Large intestine (tissue), 3 donors: ENCODE measurements at regions not wholly inside any gene's neighbourhood (a gene's known extent, or its start where the extent isn't known, plus 50 kb on each side); places are given as distances from the start of the nearest gene placed in this dataset.

Source experiments
- DNase-seq, 2 donors: peaks; one replicate each; pipeline versions ENCODE4 v3.0.0 to v3.0.0-alpha.2; 2013
- H3K27ac ChIP-seq: one replicate; pipeline ENCODE4 v1.5.1; 2013; ENCODE audit warnings: low read length
- H3K27me3 ChIP-seq: 2 replicates; pipeline ENCODE4 v1.6.1; 2013; ENCODE audit warnings: low read length; ENCODE audit not compliant: control insufficient read depth, insufficient read depth
- H3K36me3 ChIP-seq: 2 replicates; pipeline ENCODE4 v1.6.1; 2013; ENCODE audit warnings: low read length; ENCODE audit not compliant: control insufficient read depth, insufficient read depth
- H3K4me1 ChIP-seq: one replicate; pipeline ENCODE4 v1.6.1; 2013; ENCODE audit warnings: low read length; ENCODE audit not compliant: control insufficient read depth, insufficient read depth
- H3K4me3 ChIP-seq: one replicate; pipeline ENCODE4 v1.5.1; 2013; ENCODE audit warnings: low read length
- H3K9me3 ChIP-seq: one replicate; pipeline ENCODE4 v1.6.1; 2013; ENCODE audit warnings: mild to moderate bottlenecking, low read depth, low read length, moderate library complexity; ENCODE audit not compliant: control insufficient read depth
- WGBS: methylation state at CpG from one replicate; pipeline ENCODE4 v1.1.5; 2013; ENCODE audit warnings: low lambda C conversion rate; ENCODE audit not compliant: insufficient coverage; 5-methylcytosine and 5-hydroxymethylcytosine counted together

DNA sequence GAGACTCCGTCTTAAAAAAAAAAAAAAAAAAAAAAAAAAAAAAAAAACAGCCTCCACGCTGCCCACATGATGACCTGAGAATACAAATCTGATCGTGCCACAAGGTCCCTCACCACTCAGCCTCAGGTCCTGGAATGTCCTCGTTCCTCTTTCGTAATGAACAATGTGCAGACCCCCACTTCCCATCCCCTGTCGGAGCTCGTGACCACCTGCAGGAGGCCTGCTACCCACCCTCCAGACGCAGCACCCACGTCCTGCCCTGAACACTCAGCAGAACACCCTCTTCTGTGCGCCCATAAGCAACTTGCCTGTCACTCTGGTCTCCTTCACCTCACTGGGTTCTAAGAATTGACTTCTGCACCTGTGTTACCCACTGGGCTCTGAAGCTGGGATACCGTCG, 166.4 kb downstream of the KATNAL1 start:
- no peaks in the 10 kb centered on the region for H3K9me3 ChIP-seq
- peaks cover 6% of the 10 kb centered on the region for H3K27me3 ChIP-seq
- H3K27ac ChIP-seq, result no peak overlapping the region
- WGBS, result no CpG with 5 or more reads among the region's 12 CpGs
- H3K4me1 ChIP-seq, result no peaks in the 10 kb centered on the region
- H3K4me3 ChIP-seq, result no peak overlapping the region
- no peak for DNase-seq
- H3K36me3 ChIP-seq, result no peaks in the 10 kb centered on the region

DNA sequence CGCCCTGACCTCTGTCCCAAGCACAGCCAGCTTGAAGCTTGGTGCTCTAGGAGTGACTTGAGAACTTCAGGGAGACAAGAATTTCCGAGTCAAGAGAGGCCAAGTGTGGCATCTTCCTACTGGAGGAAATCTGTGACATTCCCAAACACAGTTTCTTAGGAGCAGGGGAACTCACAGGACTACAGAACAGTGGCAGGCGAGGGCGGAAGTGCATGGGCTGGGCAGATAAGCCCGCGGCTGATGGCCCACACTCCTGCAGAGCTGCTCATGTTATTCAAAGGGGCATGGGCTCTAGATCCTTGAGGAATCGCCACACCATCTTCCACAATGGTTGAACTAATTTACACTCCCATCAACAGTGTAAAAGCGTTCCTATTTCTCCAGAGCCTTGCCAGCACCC, 168.8 kb downstream of the KATNAL1 start:
- Histone ChIP-seq H3K27ac (no peak overlapping the region), H3K9me3 (no peaks in the 10 kb centered on the region), H3K4me3 (no peak overlapping the region), H3K4me1 (peaks cover 10% of the 10 kb centered on the region), H3K27me3 (peaks cover 6% of the 10 kb centered on the region), H3K36me3 (no peaks in the 10 kb centered on the region)
- no peak for DNase-seq
- no CpG with 5 or more reads among the region's 8 CpGs for WGBS

DNA sequence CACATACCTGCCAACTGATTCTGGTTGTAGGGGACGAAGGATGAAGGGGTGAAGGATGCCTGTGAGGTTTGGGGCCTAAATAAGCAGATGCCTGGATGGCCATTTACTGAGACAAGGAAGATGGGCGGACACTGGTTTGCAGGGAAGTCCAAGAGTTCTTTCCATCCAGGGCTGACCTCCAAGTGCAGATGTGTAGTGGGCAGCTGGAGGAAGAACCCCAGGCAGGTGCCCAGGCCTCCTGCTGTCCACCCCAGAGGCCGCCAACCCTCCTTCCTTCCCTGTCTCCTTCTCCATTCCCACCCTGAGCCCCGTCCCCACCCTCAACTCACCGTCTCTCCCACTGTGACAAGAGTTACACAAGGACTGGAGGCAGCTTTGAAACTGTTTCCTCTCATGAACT, 171.5 kb downstream of the KATNAL1 start:
- Histone ChIP-seq H3K4me1 (peaks cover 18% of the 10 kb centered on the region), H3K27me3 (peaks cover under 1% of the 10 kb centered on the region), H3K4me3 (no peak overlapping the region), H3K27ac (no peak overlapping the region), H3K9me3 (peaks cover 5% of the 10 kb centered on the region), H3K36me3 (no peaks in the 10 kb centered on the region)
- WGBS, result no CpG with 5 or more reads among the region's 5 CpGs
- no peak for DNase-seq

DNA sequence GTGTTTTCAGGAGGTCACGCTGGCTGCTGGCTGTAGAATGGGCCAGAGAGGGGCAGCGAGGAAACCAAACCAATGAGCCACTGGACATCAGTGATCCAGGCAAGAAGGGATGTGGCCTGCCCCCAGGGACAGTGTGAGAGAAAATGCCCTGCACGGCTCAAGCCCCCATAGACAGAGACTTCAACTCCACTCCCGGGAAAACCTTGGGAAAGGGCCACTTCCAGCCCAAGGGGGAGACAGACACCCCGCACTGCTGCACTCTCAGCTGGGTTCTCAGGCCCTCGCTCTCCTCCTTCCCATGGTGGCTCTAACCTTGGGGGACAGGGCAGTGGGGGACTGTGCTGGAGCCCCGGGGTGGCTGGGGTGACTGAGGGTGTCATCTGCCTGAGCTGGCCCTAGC, 172.0 kb downstream of the KATNAL1 start:
- Histone ChIP-seq H3K27me3 (no peaks in the 10 kb centered on the region), H3K9me3 (peaks cover 5% of the 10 kb centered on the region), H3K4me1 (peaks cover 18% of the 10 kb centered on the region), H3K4me3 (no peak overlapping the region), H3K36me3 (no peaks in the 10 kb centered on the region), H3K27ac (no peak overlapping the region)
- no peak for DNase-seq
- WGBS, result no CpG with 5 or more reads among the region's 7 CpGs

DNA sequence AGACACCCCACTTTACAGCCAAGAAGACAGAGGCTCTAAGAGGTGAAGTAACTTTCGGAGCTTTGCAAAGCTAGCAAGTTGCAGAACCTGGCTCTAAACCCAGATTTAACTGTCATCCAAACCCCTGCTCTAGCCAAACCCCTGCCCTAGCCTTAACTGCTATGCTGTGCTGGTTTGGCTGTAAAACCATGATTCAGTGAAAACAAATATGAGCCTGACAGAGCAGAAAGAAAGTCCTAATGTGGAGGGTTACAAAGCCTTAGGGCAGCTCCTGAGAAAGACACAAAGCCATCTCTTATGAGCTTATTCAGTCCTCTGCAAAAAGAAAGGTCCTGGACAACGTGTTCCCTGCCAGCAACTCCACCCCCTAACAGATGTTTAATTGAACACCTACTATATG, 172.8 kb downstream of the KATNAL1 start:
- Histone ChIP-seq H3K36me3 (no peaks in the 10 kb centered on the region), H3K27me3 (no peaks in the 10 kb centered on the region), H3K4me1 (peaks cover 18% of the 10 kb centered on the region), H3K9me3 (peaks cover 5% of the 10 kb centered on the region), H3K27ac (peak overlapping the region; percentile 30), H3K4me3 (no peak overlapping the region)
- DNase-seq, result no peak
- WGBS, result no CpG with 5 or more reads among the region's 2 CpGs

DNA sequence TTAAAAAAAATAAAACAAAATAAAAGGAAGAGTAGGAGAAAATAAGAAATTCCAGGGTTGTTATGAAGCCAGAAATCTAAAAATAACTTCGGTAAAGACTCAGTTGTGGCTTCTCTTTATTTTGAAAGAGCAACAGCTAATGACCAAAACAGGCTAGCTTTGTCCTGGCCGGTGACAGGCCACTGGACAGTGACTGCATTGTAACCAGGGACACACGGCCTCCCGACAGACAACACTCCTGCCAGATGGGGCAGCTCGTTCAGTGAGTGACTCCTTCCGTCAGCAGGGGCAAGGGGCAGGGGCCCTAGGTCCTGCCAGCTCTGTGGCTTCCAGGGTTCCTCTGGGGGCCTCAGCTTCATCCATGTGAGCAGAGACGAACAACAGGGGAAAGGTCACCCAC, 173.4 kb downstream of the KATNAL1 start:
- peaks cover 5% of the 10 kb centered on the region for H3K9me3 ChIP-seq
- WGBS, result no CpG with 5 or more reads among the region's 7 CpGs
- no peaks in the 10 kb centered on the region for H3K27me3 ChIP-seq
- peaks cover 18% of the 10 kb centered on the region for H3K4me1 ChIP-seq
- peak overlapping the region; percentile 81 for H3K27ac ChIP-seq
- DNase-seq, result peak in 1 of 2 donors; percentile 73
- no peak overlapping the region for H3K4me3 ChIP-seq
- no peaks in the 10 kb centered on the region for H3K36me3 ChIP-seq

DNA sequence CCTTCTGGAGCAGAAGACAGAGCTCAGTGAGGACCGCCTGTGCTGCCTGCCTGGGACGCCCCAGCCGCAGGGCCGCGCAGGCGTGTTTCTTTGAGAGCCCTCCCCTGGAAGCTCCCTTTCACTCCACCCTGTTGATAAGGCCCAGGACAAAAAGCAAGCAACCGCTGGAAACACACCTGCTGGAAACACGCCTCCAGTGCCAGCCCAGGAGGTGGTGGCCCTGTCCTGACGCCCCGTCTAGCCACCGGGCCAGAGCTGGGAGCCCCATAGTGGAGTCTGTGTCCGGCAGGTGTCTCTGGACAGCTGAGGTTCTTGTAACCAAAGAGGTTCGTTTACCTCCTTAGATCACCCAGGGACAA, 173.8 kb downstream of the KATNAL1 start:
- Histone ChIP-seq H3K4me3 (no peak overlapping the region), H3K36me3 (no peaks in the 10 kb centered on the region), H3K4me1 (peaks cover 18% of the 10 kb centered on the region), H3K27me3 (no peaks in the 10 kb centered on the region), H3K9me3 (peaks cover 5% of the 10 kb centered on the region), H3K27ac (peak overlapping the region; percentile 81)
- no CpG with 5 or more reads among the region's 13 CpGs for WGBS
- peak in 1 of 2 donors; percentile 79 for DNase-seq

DNA sequence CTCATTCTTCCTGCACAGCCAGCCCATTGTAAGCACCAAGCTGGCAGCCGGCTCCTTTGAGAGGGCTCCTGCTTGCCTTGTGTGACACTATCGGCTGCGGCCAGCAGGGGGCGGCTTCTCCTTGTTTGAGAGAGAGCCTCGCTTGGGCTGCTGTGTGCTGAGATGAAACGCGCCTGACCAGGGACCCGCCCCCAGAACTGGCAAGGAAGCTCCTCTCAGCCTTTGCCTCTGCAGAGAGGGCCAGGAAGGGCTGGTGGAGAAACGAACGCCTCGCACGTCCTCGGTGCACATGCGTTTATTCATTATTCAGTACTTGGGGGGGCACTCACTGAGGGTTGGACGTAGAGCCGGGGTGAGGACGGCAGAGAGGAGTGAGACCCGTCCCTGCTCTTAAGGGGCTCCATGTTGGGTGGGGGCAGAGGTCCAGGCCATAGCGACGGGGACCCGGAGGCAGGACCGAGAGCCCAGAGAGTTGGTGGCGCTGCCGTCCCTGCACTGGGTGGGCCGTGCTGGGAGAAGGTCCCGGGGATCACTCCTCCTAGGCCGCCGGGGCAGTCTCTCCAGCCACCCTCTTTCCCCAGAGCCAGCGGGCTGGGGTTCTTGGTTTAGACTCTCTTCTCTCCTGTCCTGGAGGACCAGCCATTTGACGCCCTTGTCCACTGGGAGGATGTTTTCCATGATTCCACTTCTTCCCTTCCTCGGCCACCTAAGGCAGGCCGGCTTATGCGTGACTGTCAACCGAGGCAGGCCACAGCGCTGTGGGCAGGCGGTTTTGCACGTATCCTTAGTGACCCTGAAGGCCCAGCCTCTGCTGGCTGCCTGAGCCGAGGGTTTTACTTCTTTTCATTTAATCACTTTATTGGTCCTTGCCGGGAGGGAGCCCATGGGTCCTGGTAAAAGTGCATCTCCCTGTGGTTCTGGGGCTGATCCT, 174.5 kb downstream of the KATNAL1 start:
- H3K4me1 ChIP-seq, result peaks cover 18% of the 10 kb centered on the region
- peak; percentile 89 to 92 for DNase-seq
- H3K27me3 ChIP-seq, result no peaks in the 10 kb centered on the region
- peak overlapping the region; percentile 17 for H3K4me3 ChIP-seq
- H3K9me3 ChIP-seq, result peaks cover 5% of the 10 kb centered on the region
- WGBS, result 100% methylated on average over 1 of the region's 39 CpGs
- no peaks in the 10 kb centered on the region for H3K36me3 ChIP-seq
- peak overlapping the region; percentile 81 for H3K27ac ChIP-seq

DNA sequence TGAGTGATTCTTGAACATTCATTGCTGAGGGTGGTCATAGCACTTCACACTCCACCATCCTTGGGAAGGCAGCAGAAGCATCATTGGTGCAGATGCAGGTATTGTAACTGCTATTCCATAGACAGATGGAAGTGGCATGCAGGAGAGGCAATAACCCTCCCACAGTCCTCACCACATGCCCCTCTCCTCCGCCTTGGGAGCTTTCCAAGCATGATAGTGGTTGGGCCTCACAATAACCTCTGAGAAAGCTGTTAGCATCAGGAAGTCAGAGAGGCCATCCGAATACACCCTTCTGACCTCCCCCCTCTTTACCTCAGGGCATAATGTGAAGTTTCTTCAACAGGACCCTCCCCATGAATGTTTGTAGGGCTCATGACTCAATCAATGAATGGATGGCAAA, 177.9 kb downstream of the KATNAL1 start:
- no peak overlapping the region for H3K27ac ChIP-seq
- 100% methylated on average over 1 of the region's 2 CpGs for WGBS
- peaks cover 20% of the 10 kb centered on the region for H3K4me1 ChIP-seq
- H3K36me3 ChIP-seq, result no peaks in the 10 kb centered on the region
- no peaks in the 10 kb centered on the region for H3K27me3 ChIP-seq
- DNase-seq, result no peak
- H3K4me3 ChIP-seq, result no peak overlapping the region
- peaks cover 5% of the 10 kb centered on the region for H3K9me3 ChIP-seq

DNA sequence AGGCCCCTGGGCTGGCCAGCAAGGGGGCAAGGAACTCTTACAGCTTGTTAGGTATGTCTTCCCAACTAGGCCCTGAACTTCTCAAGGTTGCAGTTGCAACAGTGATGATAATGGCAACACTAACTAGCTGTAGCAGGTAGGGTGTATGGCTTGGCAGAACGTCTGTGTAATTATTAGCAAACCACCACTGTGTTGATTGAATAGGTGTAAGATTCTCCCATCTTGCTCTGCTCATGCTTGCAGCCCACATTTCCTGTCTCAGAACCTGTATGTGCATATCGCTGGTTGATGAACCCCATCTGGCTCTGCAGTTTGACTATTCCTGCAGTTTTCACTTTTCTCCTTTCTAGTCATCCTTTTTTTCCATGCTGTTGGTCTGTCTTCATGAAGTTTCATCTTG, 178.8 kb downstream of the KATNAL1 start:
- WGBS, result 100% methylated on average over 1 of the region's 2 CpGs
- peaks cover 5% of the 10 kb centered on the region for H3K9me3 ChIP-seq
- peaks cover 12% of the 10 kb centered on the region for H3K4me1 ChIP-seq
- no peak overlapping the region for H3K27ac ChIP-seq
- H3K27me3 ChIP-seq, result no peaks in the 10 kb centered on the region
- H3K36me3 ChIP-seq, result no peaks in the 10 kb centered on the region
- DNase-seq, result no peak
- H3K4me3 ChIP-seq, result no peak overlapping the region

DNA sequence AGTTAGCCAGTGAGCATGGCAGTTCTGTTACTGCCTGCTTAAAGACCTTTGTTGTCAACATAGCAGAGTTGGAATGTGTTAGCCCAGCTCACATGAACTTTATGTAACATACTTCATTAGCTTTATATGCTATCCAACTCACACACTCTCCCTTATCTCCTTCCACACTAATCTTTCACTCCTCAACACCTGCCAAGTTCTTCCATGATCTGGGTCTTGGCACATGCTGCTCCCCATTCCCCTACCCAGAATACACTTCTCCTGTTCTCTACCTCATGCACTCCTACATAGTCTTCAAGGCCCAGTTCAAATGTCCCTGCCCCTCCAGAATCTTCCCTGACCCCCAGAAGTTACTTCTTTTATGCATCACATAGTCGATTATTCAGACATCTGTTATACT, 179.3 kb downstream of the KATNAL1 start:
- Histone ChIP-seq H3K27ac (no peak overlapping the region), H3K4me3 (no peak overlapping the region), H3K4me1 (peaks cover 8% of the 10 kb centered on the region), H3K9me3 (peaks cover 3% of the 10 kb centered on the region), H3K36me3 (no peaks in the 10 kb centered on the region), H3K27me3 (no peaks in the 10 kb centered on the region)
- no CpG with 5 or more reads among the region's 1 CpG for WGBS
- DNase-seq, result no peak
